HepG2 (cell line): ENCODE measurements at regions not wholly inside any gene's neighbourhood (a gene's known extent, or its start where the extent isn't known, plus 50 kb on each side); places are given as distances from the start of the nearest gene placed in this dataset.

ENCODE experiments used
- MIXL1 ChIP-seq: IDR thresholded peaks from 2 replicates; pipeline ENCODE4 v1.6.1; 2016
- PCBP1 ChIP-seq: fragments of 200-400 bp; formaldehyde crosslinking; IDR thresholded peaks from 2 replicates; pipeline ENCODE4 v1.6.1; 2017; ENCODE audit warnings: mild to moderate bottlenecking, low read depth, low read length, borderline replicate concordance
- SMAD3 ChIP-seq: sonication (generic); formaldehyde crosslinking; IDR thresholded peaks from 2 replicates; pipeline ENCODE4 v1.4.0; 2020; ENCODE audit warnings: missing genetic modification reagents
- TOE1 ChIP-seq: sonication (generic); formaldehyde crosslinking; IDR thresholded peaks from 2 replicates; pipeline ENCODE4 v1.4.0; 2020; ENCODE audit warnings: mild to moderate bottlenecking, missing genetic modification reagents
- ZFP37 ChIP-seq: sonication (generic); formaldehyde crosslinking; IDR thresholded peaks from 2 replicates; pipeline ENCODE4 v1.4.0; 2020; ENCODE audit warnings: missing genetic modification reagents, borderline replicate concordance
- ZNF224 ChIP-seq: sonication (generic); formaldehyde crosslinking; IDR thresholded peaks from 2 replicates; pipeline ENCODE4 v1.5.0; 2020; ENCODE audit warnings: mild to moderate bottlenecking, missing genetic modification reagents
- TF ChIP-seq, protein P1 (sequence below): fragments of 450-650 bp; IDR thresholded peaks from 2 replicates; pipeline ENCODE4 v1.6.1; 2017
- TF ChIP-seq, protein P2 (sequence below): sonication (generic); formaldehyde crosslinking; IDR thresholded peaks from 2 replicates; pipeline ENCODE4 v1.5.0; 2020; ENCODE audit warnings: missing genetic modification reagents, mild to moderate bottlenecking, borderline replicate concordance
- TF ChIP-seq, protein P3 (sequence below): sonication (generic); formaldehyde crosslinking; IDR thresholded peaks from 2 replicates; pipeline ENCODE4 v1.4.0; 2020; ENCODE audit warnings: missing genetic modification reagents
- TF ChIP-seq, protein P4 (sequence below): sonication (generic); formaldehyde crosslinking; IDR thresholded peaks from 2 replicates; pipeline ENCODE4 v1.8.1; 2023; ENCODE audit warnings: mild to moderate bottlenecking, missing genetic modification reagents, borderline replicate concordance

DNA sequence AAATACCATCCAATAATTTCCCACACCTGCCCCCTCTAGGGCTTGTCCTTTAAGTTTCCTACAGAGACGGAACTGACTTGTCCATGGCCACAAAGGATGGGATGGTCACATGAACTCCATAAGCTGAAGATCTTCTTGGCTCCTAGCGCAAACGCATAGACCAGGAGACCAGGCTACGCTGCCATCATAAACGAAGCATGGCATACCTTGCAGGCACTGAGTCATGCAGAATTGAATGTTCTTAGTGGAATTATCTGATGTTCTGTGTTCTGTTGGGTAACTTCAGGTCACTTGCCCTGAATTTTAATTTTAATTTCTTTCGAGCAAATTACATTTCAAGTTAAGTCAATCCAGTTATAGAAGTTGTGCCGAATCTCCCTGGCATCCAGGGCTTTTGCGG is 96.4 kb upstream of the STARD13 start (continued):
- TF ChIP-seq, protein P1, sequence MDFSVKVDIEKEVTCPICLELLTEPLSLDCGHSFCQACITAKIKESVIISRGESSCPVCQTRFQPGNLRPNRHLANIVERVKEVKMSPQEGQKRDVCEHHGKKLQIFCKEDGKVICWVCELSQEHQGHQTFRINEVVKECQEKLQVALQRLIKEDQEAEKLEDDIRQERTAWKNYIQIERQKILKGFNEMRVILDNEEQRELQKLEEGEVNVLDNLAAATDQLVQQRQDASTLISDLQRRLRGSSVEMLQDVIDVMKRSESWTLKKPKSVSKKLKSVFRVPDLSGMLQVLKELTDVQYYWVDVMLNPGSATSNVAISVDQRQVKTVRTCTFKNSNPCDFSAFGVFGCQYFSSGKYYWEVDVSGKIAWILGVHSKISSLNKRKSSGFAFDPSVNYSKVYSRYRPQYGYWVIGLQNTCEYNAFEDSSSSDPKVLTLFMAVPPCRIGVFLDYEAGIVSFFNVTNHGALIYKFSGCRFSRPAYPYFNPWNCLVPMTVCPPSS, result no peak
- TF ChIP-seq, protein P2, sequence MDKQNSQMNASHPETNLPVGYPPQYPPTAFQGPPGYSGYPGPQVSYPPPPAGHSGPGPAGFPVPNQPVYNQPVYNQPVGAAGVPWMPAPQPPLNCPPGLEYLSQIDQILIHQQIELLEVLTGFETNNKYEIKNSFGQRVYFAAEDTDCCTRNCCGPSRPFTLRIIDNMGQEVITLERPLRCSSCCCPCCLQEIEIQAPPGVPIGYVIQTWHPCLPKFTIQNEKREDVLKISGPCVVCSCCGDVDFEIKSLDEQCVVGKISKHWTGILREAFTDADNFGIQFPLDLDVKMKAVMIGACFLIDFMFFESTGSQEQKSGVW (CRISPR knock-in tag), result no peak
- TF ChIP-seq, protein P3, sequence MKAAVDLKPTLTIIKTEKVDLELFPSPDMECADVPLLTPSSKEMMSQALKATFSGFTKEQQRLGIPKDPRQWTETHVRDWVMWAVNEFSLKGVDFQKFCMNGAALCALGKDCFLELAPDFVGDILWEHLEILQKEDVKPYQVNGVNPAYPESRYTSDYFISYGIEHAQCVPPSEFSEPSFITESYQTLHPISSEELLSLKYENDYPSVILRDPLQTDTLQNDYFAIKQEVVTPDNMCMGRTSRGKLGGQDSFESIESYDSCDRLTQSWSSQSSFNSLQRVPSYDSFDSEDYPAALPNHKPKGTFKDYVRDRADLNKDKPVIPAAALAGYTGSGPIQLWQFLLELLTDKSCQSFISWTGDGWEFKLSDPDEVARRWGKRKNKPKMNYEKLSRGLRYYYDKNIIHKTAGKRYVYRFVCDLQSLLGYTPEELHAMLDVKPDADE, result no peak
- no peak for TF ChIP-seq SMAD3 (CRISPR knock-in tag)
- no peak for TF ChIP-seq ZNF224 (CRISPR knock-in tag)
- TF ChIP-seq PCBP1, result no peak
- TF ChIP-seq TOE1, result no peak
- TF ChIP-seq MIXL1 (CRISPR knock-in tag), result no peak
- TF ChIP-seq, protein P4, sequence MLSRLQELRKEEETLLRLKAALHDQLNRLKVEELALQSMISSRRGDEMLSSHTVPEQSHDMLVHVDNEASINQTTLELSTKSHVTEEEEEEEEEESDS (CRISPR knock-in tag), result no peak
- TF ChIP-seq ZFP37, result no peak
